Stomach (tissue), 8 donors: ENCODE measurements at regions not wholly inside any gene's neighbourhood (a gene's known extent, or its start where the extent isn't known, plus 50 kb on each side); places are given as distances from the start of the nearest gene placed in this dataset.

ENCODE experiments used
- DNase-seq, 2 donors: peaks; one replicate each; pipeline versions ENCODE4 v3.0.0 to v3.0.0-alpha.2; 2013 to 2019
- H3K27ac ChIP-seq, 5 donors: fragments of 200-600 bp in 4 of 5; sonication (generic) in 4 of 5; one replicate each; pipeline ENCODE4 v1.5.1; 2013 to 2019; ENCODE audit warnings: mild to moderate bottlenecking in 1 of 5, moderate library complexity in 1 of 5
- H3K27me3 ChIP-seq, 3 donors: fragments of 200-600 bp; sonication (generic); one replicate each; pipeline ENCODE4 v1.5.1; 2017 to 2019; ENCODE audit warnings: mixed run types in 1 of 3
- H3K36me3 ChIP-seq, 4 donors: fragments of 200-600 bp; sonication (generic); 1 replicate in 3 of 4; 2 replicates in 1 of 4; pipeline ENCODE4 v1.5.1; 2016 to 2019
- H3K4me1 ChIP-seq, 4 donors: fragments of 200-600 bp; sonication (generic); one replicate each; pipeline ENCODE4 v1.5.1; 2016 to 2019
- H3K4me3 ChIP-seq, 4 donors: fragments of 200-600 bp; sonication (generic) in 3 of 4; one replicate each; pipeline ENCODE4 v1.5.1; 2016 to 2019; ENCODE audit warnings: mild to moderate bottlenecking in 1 of 4
- H3K9me3 ChIP-seq, 4 donors: fragments of 200-600 bp; sonication (generic); one replicate each; pipeline ENCODE4 v1.5.1; 2016 to 2019
- EP300 ChIP-seq: sonication (generic); formaldehyde crosslinking; IDR thresholded peaks from one replicate; pipeline ENCODE4 v1.6.1; 2017; ENCODE audit warnings: antibody characterized with exemption
- POLR2A ChIP-seq, 4 donors: fragments of 450-650 bp; IDR thresholded peaks; one replicate each; pipeline ENCODE4 v1.6.1; 2016; ENCODE audit warnings: antibody characterized with exemption in 4 of 4, control low read depth in 2 of 4, mild to moderate bottlenecking in 1 of 4, moderate library complexity in 1 of 4
- POLR2AphosphoS5 ChIP-seq, 3 donors: sonication (generic); formaldehyde crosslinking; IDR thresholded peaks; one replicate each; pipeline ENCODE4 v1.6.1; 2016; ENCODE audit warnings: antibody characterized with exemption in 3 of 3
- WGBS, 5 donors: extraction: QIAGEN DNeasy Blood & Tissue Kit in 3 of 5; methylation state at CpG; one replicate each; pipeline versions ENCODE4 v1.1.5 to v1.1.7; 2013 to 2018; 5-methylcytosine and 5-hydroxymethylcytosine counted together
- intact Hi-C: fragments of 100-400 bp; cut with DNase I; formaldehyde crosslinking; loops from one replicate; pipeline ENCODE4 v1.15.1; 2023; ENCODE audit warnings: low total_unique reads
- TF ChIP-seq, protein P1 (sequence below), 7 experiments: fragments of 450-650 bp in 4 of 7; fragments of 200-600 bp in 3 of 7; sonication (generic) in 3 of 7; IDR thresholded peaks; one replicate each; pipeline ENCODE4 v1.5.1; 2016 to 2019; ENCODE audit warnings: antibody characterized with exemption in 7 of 7, control low read depth in 2 of 7, mild to moderate bottlenecking in 1 of 7
- donor health status: healthy with polysubstance abuse.
- donor health status: Bipolar disorder and iron deficiency.
- donor health status: healthy.

DNA sequence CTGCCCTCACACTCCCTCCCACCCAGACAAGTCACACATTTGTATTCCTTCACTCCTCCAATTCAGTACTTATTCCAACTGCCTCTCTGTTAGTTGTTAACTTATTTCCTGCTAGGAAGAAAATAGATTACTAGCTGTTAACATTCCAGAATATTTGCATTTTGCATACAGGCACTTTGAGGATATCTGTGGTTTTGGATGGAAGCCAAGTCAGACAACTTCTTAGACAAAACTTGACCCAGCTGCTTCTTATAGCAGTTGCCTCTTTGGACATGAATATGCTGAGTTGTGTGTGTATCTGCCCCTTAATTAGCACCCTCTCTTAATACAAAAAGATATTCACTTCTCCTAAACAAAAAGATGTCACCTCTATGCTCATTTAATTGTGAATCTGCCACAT, 1280.6 kb upstream of the ACO1 start:
- Histone ChIP-seq H3K27ac (no peak overlapping the region), H3K9me3 (no peaks in the 10 kb centered on the region), H3K36me3 (no peaks in the 10 kb centered on the region), H3K27me3 (no peaks in the 10 kb centered on the region), H3K4me1 (no peaks in the 10 kb centered on the region), H3K4me3 (no peak overlapping the region)
- intact Hi-C loops = no loop called here
- TF ChIP-seq POLR2AphosphoS5 (IDR thresholded peaks at IDR 0.05) (no peak), POLR2A (IDR thresholded peaks at IDR 0.05) (no peak), EP300 (no peak)
- TF ChIP-seq, protein P1, sequence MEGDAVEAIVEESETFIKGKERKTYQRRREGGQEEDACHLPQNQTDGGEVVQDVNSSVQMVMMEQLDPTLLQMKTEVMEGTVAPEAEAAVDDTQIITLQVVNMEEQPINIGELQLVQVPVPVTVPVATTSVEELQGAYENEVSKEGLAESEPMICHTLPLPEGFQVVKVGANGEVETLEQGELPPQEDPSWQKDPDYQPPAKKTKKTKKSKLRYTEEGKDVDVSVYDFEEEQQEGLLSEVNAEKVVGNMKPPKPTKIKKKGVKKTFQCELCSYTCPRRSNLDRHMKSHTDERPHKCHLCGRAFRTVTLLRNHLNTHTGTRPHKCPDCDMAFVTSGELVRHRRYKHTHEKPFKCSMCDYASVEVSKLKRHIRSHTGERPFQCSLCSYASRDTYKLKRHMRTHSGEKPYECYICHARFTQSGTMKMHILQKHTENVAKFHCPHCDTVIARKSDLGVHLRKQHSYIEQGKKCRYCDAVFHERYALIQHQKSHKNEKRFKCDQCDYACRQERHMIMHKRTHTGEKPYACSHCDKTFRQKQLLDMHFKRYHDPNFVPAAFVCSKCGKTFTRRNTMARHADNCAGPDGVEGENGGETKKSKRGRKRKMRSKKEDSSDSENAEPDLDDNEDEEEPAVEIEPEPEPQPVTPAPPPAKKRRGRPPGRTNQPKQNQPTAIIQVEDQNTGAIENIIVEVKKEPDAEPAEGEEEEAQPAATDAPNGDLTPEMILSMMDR (IDR thresholded peaks at IDR 0.05) = no peak
- DNase-seq = peak in 1 of 2 donors; percentile 20

DNA sequence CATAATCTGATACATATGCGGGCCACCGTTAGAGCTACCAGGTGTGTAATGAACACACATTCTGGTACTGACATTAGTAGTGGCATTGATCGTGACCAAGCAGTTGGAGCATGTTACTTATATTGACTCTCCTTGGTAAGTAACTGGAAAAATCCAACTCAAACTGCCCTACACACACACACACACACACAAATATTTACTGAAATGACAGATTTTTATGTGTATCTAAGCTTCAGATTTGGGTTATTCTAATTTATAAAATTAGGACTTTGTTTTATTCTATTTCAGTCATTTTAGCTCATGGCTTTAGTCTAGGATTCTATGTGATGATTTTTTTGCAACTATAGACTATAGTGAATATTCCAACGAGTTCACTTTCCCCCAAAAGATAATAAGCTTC, 1280.2 kb upstream of the ACO1 start:
- intact Hi-C loops = no loop called here
- H3K4me3 ChIP-seq = no peak overlapping the region
- H3K9me3 ChIP-seq = no peaks in the 10 kb centered on the region
- H3K4me1 ChIP-seq = no peaks in the 10 kb centered on the region
- no peak for DNase-seq
- 38 to 65% (median 46%) methylated on average over 4 of the region's 4 CpGs for WGBS, 5 donors
- no peaks in the 10 kb centered on the region for H3K36me3 ChIP-seq
- H3K27me3 ChIP-seq = no peaks in the 10 kb centered on the region
- TF ChIP-seq, protein P1 (IDR thresholded peaks at IDR 0.05) = no peak
- TF ChIP-seq POLR2A (IDR thresholded peaks at IDR 0.05) (no peak), EP300 (no peak), POLR2AphosphoS5 (IDR thresholded peaks at IDR 0.05) (no peak)
- H3K27ac ChIP-seq = no peak overlapping the region

DNA sequence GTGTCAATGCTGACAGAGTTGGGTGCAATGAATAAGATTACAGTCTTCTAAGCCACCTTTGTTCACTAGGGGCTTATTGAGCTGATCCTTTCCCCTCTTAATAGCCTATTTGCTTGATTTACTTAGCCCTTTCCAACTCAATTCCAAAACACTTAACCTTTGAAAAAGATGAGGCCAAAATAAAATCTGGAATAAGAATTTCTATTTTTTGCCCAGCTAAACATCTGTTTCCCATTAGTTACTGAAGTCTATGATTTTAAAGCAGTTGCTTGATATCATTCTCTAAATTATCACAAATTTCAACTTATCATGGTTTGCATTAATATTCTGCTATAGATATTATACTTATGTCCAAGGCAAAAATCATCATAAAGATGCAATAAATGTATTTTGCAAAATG, 1272.0 kb upstream of the ACO1 start:
- intact Hi-C loops = no loop called here
- TF ChIP-seq POLR2AphosphoS5 (IDR thresholded peaks at IDR 0.05) (no peak), EP300 (no peak), POLR2A (IDR thresholded peaks at IDR 0.05) (no peak)
- TF ChIP-seq, protein P1 (IDR thresholded peaks at IDR 0.05) = no peak
- no peak overlapping the region for H3K4me3 ChIP-seq
- no peaks in the 10 kb centered on the region for H3K36me3 ChIP-seq
- no peaks in the 10 kb centered on the region for H3K4me1 ChIP-seq
- DNase-seq = no peak
- no peaks in the 10 kb centered on the region for H3K9me3 ChIP-seq
- H3K27ac ChIP-seq = no peak overlapping the region
- no peaks in the 10 kb centered on the region for H3K27me3 ChIP-seq

DNA sequence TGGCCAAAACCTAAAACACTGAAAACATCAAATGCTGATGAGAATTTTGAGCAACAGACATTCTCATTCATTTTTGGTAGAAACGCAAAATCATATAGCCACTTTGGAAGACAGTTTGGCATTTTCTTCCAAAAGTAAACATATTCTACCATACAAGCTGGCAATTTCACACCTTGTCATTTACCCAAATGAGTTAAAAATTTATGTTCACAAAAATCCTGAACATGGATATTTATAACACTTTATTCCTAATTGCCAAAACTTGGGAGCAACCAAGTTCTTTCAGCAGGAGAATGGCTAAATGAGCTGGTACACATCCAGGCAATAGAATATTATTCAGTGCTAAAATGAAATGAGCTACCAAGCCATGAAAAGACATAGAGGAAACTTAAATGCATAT, 1270.1 kb upstream of the ACO1 start:
- DNase-seq = no peak
- no peaks in the 10 kb centered on the region for H3K27me3 ChIP-seq
- H3K4me3 ChIP-seq = no peak overlapping the region
- TF ChIP-seq POLR2A (IDR thresholded peaks at IDR 0.05) = no peak
- TF ChIP-seq, protein P1 (IDR thresholded peaks at IDR 0.05) = no peak
- no peak for TF ChIP-seq EP300
- no peak for TF ChIP-seq POLR2AphosphoS5 (IDR thresholded peaks at IDR 0.05)
- WGBS, 5 donors = 81 to 93% (median 86%) methylated on average over 1 of the region's 1 CpG
- no peaks in the 10 kb centered on the region for H3K9me3 ChIP-seq
- intact Hi-C loops = no loop called here
- no peaks in the 10 kb centered on the region for H3K36me3 ChIP-seq
- H3K27ac ChIP-seq = no peak overlapping the region
- no peaks in the 10 kb centered on the region for H3K4me1 ChIP-seq
